SK-N-SH (cell line): ENCODE measurements at regions not wholly inside any gene's neighbourhood (a gene's known extent, or its start where the extent isn't known, plus 50 kb on each side); places are given as distances from the start of the nearest gene placed in this dataset.
A peak's percentile ranks its signal among the peaks of the same experiment; 100 is the strongest.
"Not testable (repeated sequence)": the region's sequence is repeated elsewhere in the genome, so short reads cannot be mapped to it uniquely, and the experiment has no call there.

Source experiments
- CTCF ChIA-PET: fragments of 300-600, 350-600 bp; formaldehyde crosslinking; extraction: SDS; loops from one replicate; lab custom pipeline; 2021; lab: Yijun Ruan, JAX
- POLR2A ChIA-PET: fragments of 350-600 bp; sonication (Branson Sonifier 250); formaldehyde crosslinking; extraction: SDS; loops from one replicate; lab custom pipeline; 2020; ENCODE audit warnings: antibody characterized with exemption, inconsistent platforms; lab: Yijun Ruan, JAX
- DNase-seq: peaks from one replicate; pipeline ENCODE4 v3.0.0; 2012
- H2AFZ ChIP-seq: fragments of 200-600 bp; sonication (generic); 2 replicates; pipeline ENCODE4 v1.8.1; 2016; ENCODE audit warnings: antibody characterized with exemption, mild to moderate bottlenecking, low read depth
- H3F3A ChIP-seq: fragments of 200-600 bp; sonication (generic); replicated peaks from 2 replicates; pipeline ENCODE3; 2016; ENCODE audit warnings: antibody characterized with exemption, mild to moderate bottlenecking; ENCODE audit not compliant: insufficient read depth
- H3K27ac ChIP-seq, 2 experiments: fragments of 200-500 bp in 1 of 2; fragments of 200-600 bp in 1 of 2; sonication (Bioruptor generic) in 1 of 2; sonication (generic), shearing (Covaris generic) in 1 of 2; 2 replicates each; pipeline versions ENCODE4 v1.5.1 to v1.6.1; 2014 to 2016; ENCODE audit warnings: low read depth in 2 of 2, inconsistent platforms in 1 of 2, low read length in 1 of 2, mild to moderate bottlenecking in 1 of 2, mixed read lengths in 1 of 2
- H3K27me3 ChIP-seq: fragments of 200-600 bp; sonication (generic), shearing (Covaris generic); 2 replicates; pipeline ENCODE4 v1.6.1; 2016; ENCODE audit warnings: mixed run types; ENCODE audit not compliant: insufficient read depth
- H3K36me3 ChIP-seq, 2 experiments: fragments of 200-500 bp in 1 of 2; fragments of 200-600 bp in 1 of 2; sonication (Bioruptor generic) in 1 of 2; sonication (generic) in 1 of 2; replicated peaks in 1 of 2; 2 replicates each; pipeline versions ENCODE3 to v1.5.1; 2014 to 2016; ENCODE audit warnings: low read length in 1 of 2, mild to moderate bottlenecking in 1 of 2; ENCODE audit not compliant: insufficient read depth in 2 of 2, control insufficient read depth in 1 of 2
- H3K4me1 ChIP-seq, 2 experiments: fragments of 200-500 bp in 1 of 2; fragments of 200-600 bp in 1 of 2; sonication (Bioruptor generic) in 1 of 2; sonication (generic), shearing (Covaris generic) in 1 of 2; 2 replicates each; pipeline versions ENCODE4 v1.5.1 to v1.6.1; 2014 to 2016; ENCODE audit warnings: low read depth in 1 of 2, low read length in 1 of 2, mixed run types in 1 of 2; ENCODE audit not compliant: insufficient read depth in 2 of 2, control insufficient read depth in 1 of 2
- H3K4me2 ChIP-seq: fragments of 200-600 bp; sonication (generic), shearing (Covaris generic); 2 replicates; pipeline ENCODE4 v1.6.1; 2017; ENCODE audit warnings: mixed run types
- H3K4me3 ChIP-seq, 2 experiments: fragments of 200-500 bp in 1 of 2; fragments of 200-600 bp in 1 of 2; sonication (Bioruptor generic) in 1 of 2; sonication (generic), shearing (Covaris generic) in 1 of 2; 2 replicates each; pipeline versions ENCODE4 v1.5.1 to v1.8.1; 2014 to 2016; ENCODE audit warnings: low read depth in 2 of 2, inconsistent platforms in 1 of 2, low read length in 1 of 2, mild to moderate bottlenecking in 1 of 2, mixed read lengths in 1 of 2, moderate library complexity in 1 of 2
- H3K79me2 ChIP-seq: fragments of 200-600 bp; sonication (generic); 2 replicates; pipeline ENCODE4 v1.8.1; 2017; ENCODE audit warnings: mild to moderate bottlenecking; ENCODE audit not compliant: insufficient read depth
- H3K9ac ChIP-seq: fragments of 200-600 bp; sonication (generic); 2 replicates; pipeline ENCODE4 v1.6.1; 2017; ENCODE audit warnings: mixed run types
- H3K9me2 ChIP-seq: fragments of 200-600 bp; sonication (generic); 2 replicates; pipeline ENCODE4 v1.6.1; 2017; ENCODE audit warnings: mixed run types
- H3K9me3 ChIP-seq: fragments of 200-600 bp; sonication (generic); 2 replicates; pipeline ENCODE4 v1.6.1; 2017; ENCODE audit warnings: mixed run types, mild to moderate bottlenecking, moderate library complexity
- H4K20me1 ChIP-seq: fragments of 200-600 bp; sonication (generic); 2 replicates; pipeline ENCODE4 v1.6.1; 2017; ENCODE audit warnings: mild to moderate bottlenecking, mixed run types; ENCODE audit not compliant: insufficient read depth
- ELF1 ChIP-seq: IDR thresholded peaks from 2 replicates; pipeline ENCODE4 v1.4.0; 2012
- EZH2phosphoT487 ChIP-seq: fragments of 200-600 bp; sonication (generic); IDR thresholded peaks from 2 replicates; pipeline ENCODE4 v1.6.1; 2017; ENCODE audit warnings: low read depth, mixed run types, mild to moderate bottlenecking, antibody characterized with exemption, moderate library complexity, borderline replicate concordance
- FOSL2 ChIP-seq: IDR thresholded peaks from 2 replicates; pipeline ENCODE4 v1.4.0; 2012; ENCODE audit warnings: low read depth, mild to moderate bottlenecking, moderate library complexity, borderline replicate concordance
- GABPA ChIP-seq: IDR thresholded peaks from 2 replicates; pipeline ENCODE4 v1.4.0; 2012; ENCODE audit warnings: low read depth, mild to moderate bottlenecking
- GATA2 ChIP-seq: sonication (generic); formaldehyde crosslinking; IDR thresholded peaks from 2 replicates; pipeline ENCODE4 v1.5.0; 2020; ENCODE audit warnings: mild to moderate bottlenecking, missing genetic modification reagents
- MXI1 ChIP-seq: IDR thresholded peaks from 2 replicates; pipeline ENCODE4 v1.6.1; 2012; ENCODE audit warnings: mild to moderate bottlenecking, low read depth, low read length, improper control_type of control experiment
- PBX3 ChIP-seq: IDR thresholded peaks from 2 replicates; pipeline ENCODE4; 2012
- RAD21 ChIP-seq: IDR thresholded peaks from 2 replicates; pipeline ENCODE4 v1.6.1; 2012; ENCODE audit warnings: mild to moderate bottlenecking, low read length
- RCOR1 ChIP-seq: fragments of 150-350 bp; IDR thresholded peaks from 2 replicates; pipeline ENCODE4 v1.6.1; 2017; ENCODE audit warnings: antibody characterized with exemption, low read length
- RFX5 ChIP-seq: IDR thresholded peaks from 2 replicates; pipeline ENCODE4 v1.6.1; 2012; ENCODE audit warnings: mild to moderate bottlenecking, improper control_type of control experiment, low read length
- RXRA ChIP-seq: IDR thresholded peaks from 2 replicates; pipeline ENCODE4 v1.4.0; 2012; ENCODE audit warnings: low read depth, mild to moderate bottlenecking, borderline replicate concordance
- SIN3A ChIP-seq: IDR thresholded peaks from 2 replicates; pipeline ENCODE4 v1.6.1; 2012; ENCODE audit warnings: low read depth, mild to moderate bottlenecking, low read length, moderate library complexity, borderline replicate concordance
- SMC3 ChIP-seq: IDR thresholded peaks from 2 replicates; pipeline ENCODE4 v1.6.1; 2012; ENCODE audit warnings: low read depth, low read length, improper control_type of control experiment
- TCF12 ChIP-seq: IDR thresholded peaks from 2 replicates; pipeline ENCODE4 v1.4.0; 2012
- TEAD4 ChIP-seq: IDR thresholded peaks from 2 replicates; pipeline ENCODE4 v1.4.0; 2012; ENCODE audit warnings: mild to moderate bottlenecking, borderline replicate concordance; ENCODE audit not compliant: insufficient read depth
- YY1 ChIP-seq: IDR thresholded peaks from 2 replicates; pipeline ENCODE4 v1.4.0; 2012; ENCODE audit warnings: low read depth, mild to moderate bottlenecking
- ZBTB33 ChIP-seq: IDR thresholded peaks from 2 replicates; pipeline ENCODE4 v1.4.0; 2012; ENCODE audit warnings: low read depth, borderline replicate concordance
- WGBS: methylation state at CpG from one replicate; pipeline ENCODE4 v1.1.6; 2017; ENCODE audit warnings: low lambda C conversion rate; 5-methylcytosine and 5-hydroxymethylcytosine counted together

GRCh38 chr18:43785158-43785557, 507.9 kb upstream of the SYT4 start (continued):
- no peak for TF ChIP-seq PBX3
- TF ChIP-seq GATA2: no peak
- TF ChIP-seq ELF1: no peak
- TF ChIP-seq SIN3A: no peak

- Histone ChIP-seq H3K79me2 (no peaks in the 10 kb centered on the region), H3K9me2 (no peaks in the 10 kb centered on the region), H4K20me1 (no peaks in the 10 kb centered on the region), H3K9ac (no peak overlapping the region), H3F3A (no peaks in the 10 kb centered on the region), H3K9me3 (no peaks in the 10 kb centered on the region), H3K27ac (no peak overlapping the region), H2AFZ (no peak overlapping the region), H3K36me3 (no peaks in the 10 kb centered on the region), H3K4me1 (no peaks in the 10 kb centered on the region; a peak in 1 of 4 replicates), H3K4me3 (no peak overlapping the region), H3K27me3 (no peaks in the 10 kb centered on the region), H3K4me2 (no peak overlapping the region)
- DNase-seq: no peak
- TF ChIP-seq EZH2phosphoT487 (no peak), YY1 (no peak)
- 87% methylated on average over 4 of the region's 4 CpGs for WGBS
- ChIA-PET POLR2A (no interaction called here), CTCF (interaction anchor here (1.0 to 1.6 kb wide), 2 partner anchors 13 to 344 kb away, joined by 3 to 4 read pairs; no protein-coding TSS in a partner anchor)
Observed at GRCh38 chr18:43786893-43787292, 509.6 kb upstream of the SYT4 start.

GRCh38 chr18:43787721-43788120, 510.4 kb upstream of the SYT4 start:
- H3K4me1 ChIP-seq, H2AFZ ChIP-seq, H3K79me2 ChIP-seq, DNase-seq, H4K20me1 ChIP-seq, H3K4me3 ChIP-seq, H3K9me2 ChIP-seq, H3K36me3 ChIP-seq, POLR2A ChIA-PET, H3K27me3 ChIP-seq, H3K27ac ChIP-seq, H3K9me3 ChIP-seq, H3K9ac ChIP-seq, H3K4me2 ChIP-seq, H3F3A ChIP-seq: not testable (repeated sequence)
- CTCF ChIA-PET: interaction anchor here (1.0 to 1.6 kb wide), 2 partner anchors 14 to 343 kb away, joined by 3 to 4 read pairs; no protein-coding TSS in a partner anchor

GRCh38 chr18:43789234-43790000, 512.1 kb upstream of the SYT4 start:
- Histone ChIP-seq H2AFZ (no peak overlapping the region), H3K27me3 (no peaks in the 10 kb centered on the region), H3K4me3 (no peak overlapping the region), H3K27ac (no peak overlapping the region; a peak in 1 of 4 replicates), H3K9ac (no peak overlapping the region), H4K20me1 (no peaks in the 10 kb centered on the region), H3F3A (no peaks in the 10 kb centered on the region), H3K36me3 (no peaks in the 10 kb centered on the region), H3K9me3 (no peaks in the 10 kb centered on the region), H3K9me2 (no peaks in the 10 kb centered on the region), H3K4me2 (no peak overlapping the region), H3K4me1 (no peaks in the 10 kb centered on the region; a peak in 1 of 4 replicates), H3K79me2 (no peaks in the 10 kb centered on the region)
- DNase-seq: peak; percentile 49
- ChIA-PET POLR2A (no interaction called here), CTCF (interaction anchor here (0.6 to 1.5 kb wide), 8 partner anchors 12 to 1423 kb away, joined by 3 to 7 read pairs (median 4); no protein-coding TSS in a partner anchor)
- WGBS: 58% methylated on average over 3 of the region's 3 CpGs
- TF ChIP-seq FOSL2 (no peak), SIN3A (no peak), ELF1 (no peak), RFX5 (no peak), SMC3 (peak; percentile 74), MXI1 (no peak), TCF12 (no peak), GABPA (no peak), RCOR1 (no peak), ZBTB33 (no peak), TEAD4 (no peak), YY1 (no peak), RAD21 (peak; percentile 86), RXRA (no peak)
